ENCODE measurements at regions not wholly inside any gene's neighbourhood (a gene's known extent, or its start where the extent isn't known, plus 50 kb on each side); places are given as distances from the start of the nearest gene placed in this dataset.

GRCh38 chr14:101372894-101373620 is 188.2 kb upstream of the DIO3 start:
- TF ChIP-seq POLR2A (IDR thresholded peaks at IDR 0.05; ENCODE audit: low read depth) (no peak), EP300 (IDR thresholded peaks at IDR 0.05) (no peak), POLR2AphosphoS5 (IDR thresholded peaks at IDR 0.05) (no peak)
- TF ChIP-seq, protein P1, sequence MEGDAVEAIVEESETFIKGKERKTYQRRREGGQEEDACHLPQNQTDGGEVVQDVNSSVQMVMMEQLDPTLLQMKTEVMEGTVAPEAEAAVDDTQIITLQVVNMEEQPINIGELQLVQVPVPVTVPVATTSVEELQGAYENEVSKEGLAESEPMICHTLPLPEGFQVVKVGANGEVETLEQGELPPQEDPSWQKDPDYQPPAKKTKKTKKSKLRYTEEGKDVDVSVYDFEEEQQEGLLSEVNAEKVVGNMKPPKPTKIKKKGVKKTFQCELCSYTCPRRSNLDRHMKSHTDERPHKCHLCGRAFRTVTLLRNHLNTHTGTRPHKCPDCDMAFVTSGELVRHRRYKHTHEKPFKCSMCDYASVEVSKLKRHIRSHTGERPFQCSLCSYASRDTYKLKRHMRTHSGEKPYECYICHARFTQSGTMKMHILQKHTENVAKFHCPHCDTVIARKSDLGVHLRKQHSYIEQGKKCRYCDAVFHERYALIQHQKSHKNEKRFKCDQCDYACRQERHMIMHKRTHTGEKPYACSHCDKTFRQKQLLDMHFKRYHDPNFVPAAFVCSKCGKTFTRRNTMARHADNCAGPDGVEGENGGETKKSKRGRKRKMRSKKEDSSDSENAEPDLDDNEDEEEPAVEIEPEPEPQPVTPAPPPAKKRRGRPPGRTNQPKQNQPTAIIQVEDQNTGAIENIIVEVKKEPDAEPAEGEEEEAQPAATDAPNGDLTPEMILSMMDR (IDR thresholded peaks at IDR 0.05): no peak
- Histone ChIP-seq H3K9me3 (no peaks in the 10 kb centered on the region), H3K36me3 (no peaks in the 10 kb centered on the region), H3K4me1 (peaks cover 0 to 22% (median 17%) of the 10 kb centered on the region in 4 donors), H3K4me3 (no peak overlapping the region), H3K27ac (replicated peaks in 1 of 4) (no peak overlapping the region), H3K27me3 (peaks cover 0 to 17% (median 0%) of the 10 kb centered on the region in 4 donors)
- intact Hi-C loops (cut with DNase I): no loop called here
- 72% methylated on average over 13 of the region's 16 CpGs for WGBS
- peak; percentile 81 for DNase-seq (ENCODE audit: extremely low spot score)

DNA sequence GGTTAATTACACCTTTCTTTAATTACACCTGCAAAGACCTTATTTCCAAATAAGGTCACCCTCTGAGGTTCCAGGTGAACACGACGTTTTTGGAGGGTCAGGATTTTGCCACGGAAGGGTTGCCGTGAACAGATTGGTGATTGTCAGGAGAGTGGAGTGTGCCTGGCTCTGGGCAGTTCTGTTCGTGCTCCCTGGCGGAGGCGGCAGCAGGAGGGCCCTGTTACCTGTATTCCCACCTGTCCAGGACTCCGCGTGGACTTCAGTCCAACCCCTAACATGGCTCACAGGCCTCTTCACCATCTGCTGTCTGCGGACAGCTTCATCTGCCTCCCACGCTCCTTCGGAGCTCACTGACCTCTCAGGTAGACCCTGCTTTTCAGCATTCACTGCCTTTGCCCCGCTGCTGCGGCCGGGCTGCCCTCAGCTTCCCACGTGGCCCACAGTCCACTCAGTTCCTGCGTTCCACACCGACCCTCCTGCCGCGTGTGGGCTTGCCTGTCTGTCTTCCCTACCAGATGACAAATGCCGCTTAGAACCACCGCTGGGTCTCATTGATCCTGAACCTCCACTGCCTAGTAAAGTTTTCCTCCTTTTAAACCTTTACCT is 187.5 kb upstream of the DIO3 start:
- no peaks in the 10 kb centered on the region for H3K36me3 ChIP-seq
- 89% methylated on average over 22 of the region's 22 CpGs for WGBS
- H3K4me1 ChIP-seq: peaks cover 0 to 22% (median 17%) of the 10 kb centered on the region in 4 donors
- intact Hi-C loops (cut with DNase I): no loop called here
- no peaks in the 10 kb centered on the region for H3K9me3 ChIP-seq
- peak; percentile 62 for DNase-seq (ENCODE audit: extremely low spot score)
- peaks cover 0 to 17% (median 0%) of the 10 kb centered on the region in 4 donors for H3K27me3 ChIP-seq
- H3K27ac ChIP-seq (replicated peaks in 1 of 4): no peak overlapping the region
- no peak for TF ChIP-seq POLR2AphosphoS5 (IDR thresholded peaks at IDR 0.05)
- TF ChIP-seq, protein P1 (IDR thresholded peaks at IDR 0.05): no peak
- TF ChIP-seq POLR2A (IDR thresholded peaks at IDR 0.05; ENCODE audit: low read depth): no peak
- TF ChIP-seq EP300 (IDR thresholded peaks at IDR 0.05): no peak
- H3K4me3 ChIP-seq: no peak overlapping the region

- Histone ChIP-seq H3K36me3 (no peaks in the 10 kb centered on the region), H3K4me1 (peaks cover 0 to 22% (median 17%) of the 10 kb centered on the region in 4 donors), H3K9me3 (peaks cover 0 to 5% (median 0%) of the 10 kb centered on the region in 4 donors), H3K4me3 (no peak overlapping the region), H3K27ac (replicated peaks in 1 of 4) (no peak overlapping the region), H3K27me3 (peaks cover 0 to 17% (median 0%) of the 10 kb centered on the region in 4 donors)
- 66% methylated on average over 19 of the region's 19 CpGs for WGBS
- DNase-seq (ENCODE audit: extremely low spot score): peak; percentile 55
- intact Hi-C loops (cut with DNase I): no loop called here
- TF ChIP-seq POLR2A (IDR thresholded peaks at IDR 0.05; ENCODE audit: low read depth): no peak
- no peak for TF ChIP-seq POLR2AphosphoS5 (IDR thresholded peaks at IDR 0.05)
Observed at GRCh38 chr14:101374373-101375338, 186.6 kb upstream of the DIO3 start.

GRCh38 chr14:101377069-101377468 is 184.2 kb upstream of the DIO3 start:
- no peak for TF ChIP-seq POLR2AphosphoS5 (IDR thresholded peaks at IDR 0.05)
- TF ChIP-seq, protein P1 (IDR thresholded peaks at IDR 0.05): no peak
- TF ChIP-seq POLR2A (IDR thresholded peaks at IDR 0.05; ENCODE audit: low read depth): no peak
- Histone ChIP-seq H3K27me3 (peaks cover 0 to 17% (median 0%) of the 10 kb centered on the region in 4 donors), H3K4me1 (peaks cover 0 to 20% (median 14%) of the 10 kb centered on the region in 4 donors), H3K4me3 (no peak overlapping the region), H3K9me3 (peaks cover 0 to 14% (median 0%) of the 10 kb centered on the region in 4 donors), H3K36me3 (no peaks in the 10 kb centered on the region), H3K27ac (replicated peaks in 1 of 4) (no peak overlapping the region)
- intact Hi-C loops (cut with DNase I): no loop called here
- DNase-seq (ENCODE audit: extremely low spot score): peak; percentile 60
- 69% methylated on average over 5 of the region's 5 CpGs for WGBS
